Astrocyte of the spinal cord (primary cell): ENCODE measurements at regions not wholly inside any gene's neighbourhood (a gene's known extent, or its start where the extent isn't known, plus 50 kb on each side); places are given as distances from the start of the nearest gene placed in this dataset.
A peak's percentile ranks its signal among the peaks of the same experiment; 100 is the strongest.

Source experiments
- DNase-seq: peaks from one replicate; pipeline ENCODE4 v3.0.0; 2011; ENCODE audit warnings: low read depth, low spot score
- H3K4me3 ChIP-seq: 2 replicates; pipeline ENCODE4 v1.5.1; 2011; ENCODE audit warnings: low read depth, mild to moderate bottlenecking, low read length, moderate library complexity
- CTCF ChIP-seq: IDR thresholded peaks from 2 replicates; pipeline ENCODE4 v1.5.1; 2012; ENCODE audit warnings: low read depth, mild to moderate bottlenecking, low read length, inconsistent platforms
- in situ Hi-C: cut with HindIII; loops from 2 replicates; pipeline ENCODE4 v1.10.0; 2017; ENCODE audit warnings: low sequenced_read_pairs

DNA sequence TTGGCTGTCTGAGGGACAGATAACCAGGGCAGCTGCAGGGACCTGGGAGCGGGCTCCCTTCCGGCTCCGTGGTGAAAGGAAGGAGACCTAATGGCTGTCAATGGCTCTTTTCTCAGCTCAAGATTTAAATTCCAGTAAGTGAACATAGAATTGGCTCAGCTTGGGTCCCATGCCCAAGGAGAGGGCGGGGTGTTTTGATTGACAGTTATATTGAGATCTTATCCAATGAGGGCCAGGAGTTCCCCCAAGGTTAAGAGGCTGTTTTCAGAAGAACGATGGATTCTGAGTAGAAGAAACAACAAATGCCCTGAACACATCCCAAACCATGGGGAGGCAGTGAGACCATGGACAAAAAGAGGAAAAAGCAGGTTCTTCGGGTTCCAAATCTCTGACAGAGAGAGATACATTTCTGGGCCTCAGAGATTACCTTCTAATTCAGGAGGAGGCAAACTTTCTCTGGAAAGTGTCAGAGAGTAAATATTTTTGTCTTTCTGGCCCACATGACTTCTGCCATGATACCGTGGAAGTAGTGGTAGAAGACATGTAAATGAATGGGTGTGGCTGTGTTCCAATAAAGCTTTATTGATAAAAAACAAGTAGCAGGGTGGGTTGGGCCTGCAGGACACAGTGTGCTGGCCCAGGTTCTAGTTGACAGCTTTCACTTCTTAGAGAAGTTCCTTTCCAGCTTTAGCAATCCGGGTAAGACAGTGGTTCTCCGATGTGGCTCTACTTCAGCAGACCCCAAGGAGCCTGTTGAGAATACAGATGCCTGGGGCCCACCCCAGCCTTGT, 219.6 kb downstream of the RPS24 start:
- in situ Hi-C loops = no loop called here
- DNase-seq = no peak
- no peak overlapping the region for H3K4me3 ChIP-seq
- TF ChIP-seq CTCF = no peak

DNA sequence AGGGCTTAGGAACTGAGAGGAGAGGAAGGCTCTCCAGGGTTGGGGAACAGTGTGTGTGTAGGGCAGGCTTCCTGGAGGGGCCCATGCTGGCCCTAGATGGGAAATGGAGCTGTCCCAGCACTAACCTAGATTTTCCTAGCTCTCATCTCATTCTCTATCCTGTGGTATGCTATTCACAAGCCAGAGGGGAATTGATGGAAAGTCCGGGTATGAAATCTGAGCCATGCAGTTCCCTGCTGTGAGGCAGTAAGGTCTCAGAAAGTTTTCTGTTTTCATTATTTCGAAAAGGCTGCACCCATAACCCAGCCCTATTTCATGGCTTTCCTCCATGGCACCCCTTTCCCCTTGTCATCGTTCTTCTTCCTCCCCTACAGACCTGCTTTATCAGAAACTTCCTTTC, 220.3 kb downstream of the RPS24 start:
- no peak overlapping the region for H3K4me3 ChIP-seq
- in situ Hi-C loops = no loop called here
- peak; percentile 55 for DNase-seq
- no peak for TF ChIP-seq CTCF

DNA sequence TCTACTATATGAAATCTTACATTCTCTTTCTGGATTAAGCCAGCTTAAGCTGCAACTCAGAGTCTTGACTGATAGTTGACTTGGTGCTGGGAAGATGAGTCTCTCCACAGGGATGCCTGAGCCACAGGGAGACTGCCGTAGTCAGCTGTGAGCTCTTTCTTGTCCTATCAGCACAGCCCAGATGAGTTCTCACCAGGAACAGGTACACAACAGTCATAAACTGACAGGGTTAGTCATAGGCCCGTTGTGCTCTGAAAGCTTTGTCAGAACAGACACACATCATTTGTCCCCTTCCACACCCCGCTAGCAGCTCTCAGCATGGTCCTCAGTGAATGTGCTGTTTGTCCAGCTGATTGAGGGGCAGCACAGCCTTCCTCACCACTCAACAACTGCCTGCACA, 221.6 kb downstream of the RPS24 start:
- no peak for TF ChIP-seq CTCF
- no peak for DNase-seq
- no peak overlapping the region for H3K4me3 ChIP-seq
- in situ Hi-C loops = no loop called here

GRCh38 chr10:78255796-78256638, 222.4 kb downstream of the RPS24 start:
- H3K4me3 ChIP-seq = no peak overlapping the region
- no peak for TF ChIP-seq CTCF
- DNase-seq = peak; percentile 95
- in situ Hi-C loops = no loop called here

GRCh38 chr10:78258323-78259030, 224.8 kb downstream of the RPS24 start:
- in situ Hi-C loops = no loop called here
- no peak for DNase-seq
- no peak overlapping the region for H3K4me3 ChIP-seq
- no peak for TF ChIP-seq CTCF

GRCh38 chr10:78259391-78259790, 225.7 kb downstream of the RPS24 start:
- in situ Hi-C loops = no loop called here
- no peak for TF ChIP-seq CTCF
- no peak overlapping the region for H3K4me3 ChIP-seq
- DNase-seq = no peak
